Dendritic cell treated with granulocyte-macrophage colony-stimulating factor and Interleukin-4, amounts not matched to agents 40 ng/mL and 50 ng/mL, for 4 days (primary cell): ENCODE measurements at regions not wholly inside any gene's neighbourhood (a gene's known extent, or its start where the extent isn't known, plus 50 kb on each side); places are given as distances from the start of the nearest gene placed in this dataset.

Experiments
- H3K27ac Mint-ChIP-seq: one replicate; pipeline ENCODE4 v1.8.0; 2022; ENCODE audit warnings: mild to moderate bottlenecking, mixed read lengths
- H3K27me3 Mint-ChIP-seq: one replicate; pipeline ENCODE4 v1.8.0; 2022; ENCODE audit warnings: mild to moderate bottlenecking, mixed read lengths
- H3K36me3 Mint-ChIP-seq: one replicate; pipeline ENCODE4 v1.8.0; 2022; ENCODE audit warnings: low read depth, mixed read lengths
- H3K4me1 Mint-ChIP-seq: one replicate; pipeline ENCODE4 v1.8.0; 2022; ENCODE audit warnings: low read depth, mixed read lengths
- H3K4me3 Mint-ChIP-seq: one replicate; pipeline ENCODE4 v1.8.0; 2022; ENCODE audit warnings: mild to moderate bottlenecking, moderate library complexity, mixed read lengths
- H3K9me3 Mint-ChIP-seq: one replicate; pipeline ENCODE4 v1.8.0; 2022; ENCODE audit warnings: mixed read lengths
- intact Hi-C: fragments of 100-400 bp; cut with micrococcal nuclease; formaldehyde crosslinking; loops from one replicate; pipeline ENCODE4 v1.15.0; 2022

DNA sequence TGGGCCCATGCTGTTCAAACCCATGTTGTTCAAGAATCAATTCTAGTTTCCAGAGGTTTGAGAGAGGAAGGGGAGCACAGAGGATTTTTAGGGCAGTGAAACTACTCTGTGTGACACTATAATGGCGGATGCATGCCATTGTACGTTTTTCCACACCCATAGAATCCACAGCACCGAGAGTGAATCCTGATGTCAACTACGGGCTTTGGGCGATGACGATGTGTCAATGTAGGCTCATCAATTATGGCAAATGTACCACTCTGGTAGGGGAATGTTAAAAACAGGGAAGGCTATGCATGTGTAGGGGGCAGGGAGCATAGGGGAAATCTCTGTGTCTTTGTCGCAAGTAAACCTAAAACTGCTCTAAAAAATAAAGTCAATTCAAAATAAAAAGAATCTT, 70.7 kb upstream of the UBAC2 start:
- intact Hi-C loops = loop anchor here (10.0 kb wide), 1 partner anchor 75 kb away; no protein-coding TSS in a partner anchor
- Mint-ChIP-seq H3K4me1 (no peaks in the 10 kb centered on the region), H3K36me3 (no peaks in the 10 kb centered on the region), H3K27me3 (peaks cover 98% of the 10 kb centered on the region), H3K4me3 (no peak overlapping the region), H3K27ac (no peak overlapping the region), H3K9me3 (no peaks in the 10 kb centered on the region)

DNA sequence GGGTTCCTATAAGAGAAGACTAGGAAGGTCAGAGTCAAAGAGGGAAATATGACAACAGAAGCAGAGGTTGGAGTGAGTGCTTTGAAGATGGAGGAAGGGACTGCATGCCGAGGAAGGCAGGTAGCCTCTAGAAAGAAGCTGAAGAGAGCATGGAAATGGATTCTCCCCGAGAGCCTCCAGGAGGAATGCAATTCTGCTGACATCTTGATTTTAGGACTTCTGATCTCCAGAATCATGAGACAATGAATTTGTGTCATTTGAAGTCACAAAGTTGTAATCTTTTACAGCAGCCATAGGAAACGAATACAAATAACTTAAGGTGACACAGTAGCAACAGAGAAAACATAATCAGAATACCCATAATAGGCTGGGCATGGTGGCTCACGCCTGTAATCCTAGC, 69.2 kb upstream of the UBAC2 start:
- Mint-ChIP-seq H3K9me3 (no peaks in the 10 kb centered on the region), H3K4me1 (no peaks in the 10 kb centered on the region), H3K36me3 (no peaks in the 10 kb centered on the region), H3K27ac (no peak overlapping the region), H3K27me3 (peaks cover 98% of the 10 kb centered on the region), H3K4me3 (no peak overlapping the region)
- intact Hi-C loops = loop anchor here (10.0 kb wide), 1 partner anchor 77 kb away; no protein-coding TSS in a partner anchor

DNA sequence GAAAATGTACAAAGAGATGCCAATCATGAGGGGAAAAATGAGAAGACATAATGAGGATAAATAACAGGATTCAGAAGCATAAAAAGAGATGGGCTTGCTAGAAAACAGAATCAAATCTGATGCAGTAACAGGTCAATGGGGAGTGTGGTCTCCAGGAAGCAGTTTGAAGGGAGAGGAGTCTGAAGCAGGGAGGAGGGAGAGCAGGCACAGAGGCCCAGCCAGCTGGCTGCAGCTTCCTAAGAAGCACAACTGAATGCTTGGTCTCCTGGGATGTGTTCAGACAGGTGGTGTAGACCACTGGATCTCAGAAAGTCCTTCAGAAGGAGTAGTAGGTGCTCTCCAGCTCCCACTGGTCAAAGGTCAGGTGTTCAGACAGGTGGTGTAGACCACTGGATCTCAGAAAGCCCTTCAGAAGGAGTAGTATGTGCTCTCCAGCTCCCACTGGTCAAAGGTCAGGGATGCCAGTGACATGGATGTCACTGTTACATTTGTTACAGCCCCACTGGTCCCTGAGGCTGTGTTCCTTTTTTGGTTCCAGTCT, 68.3 kb upstream of the UBAC2 start:
- intact Hi-C loops = loop anchor here (10.0 kb wide), 1 partner anchor 78 kb away; no protein-coding TSS in a partner anchor
- Mint-ChIP-seq H3K36me3 (no peaks in the 10 kb centered on the region), H3K4me3 (no peak overlapping the region), H3K27me3 (peaks cover 99% of the 10 kb centered on the region), H3K4me1 (no peaks in the 10 kb centered on the region), H3K9me3 (no peaks in the 10 kb centered on the region), H3K27ac (no peak overlapping the region)

DNA sequence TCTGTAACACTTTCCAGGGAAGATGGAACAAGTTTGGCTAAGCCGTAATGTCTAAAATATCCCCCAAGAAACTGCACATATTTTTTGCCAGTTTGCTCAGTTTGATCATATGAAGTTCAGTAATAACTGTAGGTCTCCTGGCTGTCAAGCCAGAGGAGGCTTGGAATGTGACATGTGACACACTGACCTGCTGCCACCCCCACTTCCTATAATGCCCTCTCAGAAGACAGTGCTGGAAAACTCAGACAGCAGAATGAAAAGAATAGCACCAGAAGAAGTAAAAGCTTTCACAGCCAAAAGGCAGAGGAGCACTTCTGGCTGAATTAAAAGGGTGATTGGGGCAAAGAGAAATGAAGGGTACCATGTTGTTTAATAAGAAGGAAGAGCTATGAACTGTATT, 67.4 kb upstream of the UBAC2 start:
- no peak overlapping the region for H3K4me3 Mint-ChIP-seq
- intact Hi-C loops = loop anchor here (10.0 kb wide), 1 partner anchor 78 kb away; no protein-coding TSS in a partner anchor
- no peak overlapping the region for H3K27ac Mint-ChIP-seq
- H3K4me1 Mint-ChIP-seq = no peaks in the 10 kb centered on the region
- no peaks in the 10 kb centered on the region for H3K36me3 Mint-ChIP-seq
- H3K27me3 Mint-ChIP-seq = peaks cover 99% of the 10 kb centered on the region
- H3K9me3 Mint-ChIP-seq = no peaks in the 10 kb centered on the region

DNA sequence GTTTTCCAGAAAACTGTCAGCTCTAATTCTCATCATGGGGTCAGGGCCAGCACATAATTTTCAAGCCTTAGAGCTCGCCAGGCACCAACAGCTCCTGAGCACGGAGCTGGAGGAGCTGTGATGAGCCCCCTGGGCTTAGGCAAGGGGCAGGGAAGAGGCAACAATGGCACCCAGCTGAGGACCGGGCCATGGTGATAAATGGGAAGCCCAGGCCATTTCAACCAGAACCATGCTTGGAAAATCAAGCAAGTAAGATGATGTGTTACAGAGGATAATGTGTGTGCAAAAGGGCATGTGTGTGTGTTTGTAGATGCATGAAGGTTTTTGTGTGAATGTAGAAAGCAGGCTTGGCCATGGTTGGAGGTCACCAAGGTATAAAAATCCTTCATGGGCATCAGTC, 66.8 kb upstream of the UBAC2 start:
- Mint-ChIP-seq H3K27me3 (peaks cover 99% of the 10 kb centered on the region), H3K4me1 (no peaks in the 10 kb centered on the region), H3K27ac (no peak overlapping the region), H3K4me3 (no peak overlapping the region), H3K36me3 (no peaks in the 10 kb centered on the region), H3K9me3 (no peaks in the 10 kb centered on the region)
- intact Hi-C loops = loop anchor here (10.0 kb wide), 1 partner anchor 79 kb away; no protein-coding TSS in a partner anchor

DNA sequence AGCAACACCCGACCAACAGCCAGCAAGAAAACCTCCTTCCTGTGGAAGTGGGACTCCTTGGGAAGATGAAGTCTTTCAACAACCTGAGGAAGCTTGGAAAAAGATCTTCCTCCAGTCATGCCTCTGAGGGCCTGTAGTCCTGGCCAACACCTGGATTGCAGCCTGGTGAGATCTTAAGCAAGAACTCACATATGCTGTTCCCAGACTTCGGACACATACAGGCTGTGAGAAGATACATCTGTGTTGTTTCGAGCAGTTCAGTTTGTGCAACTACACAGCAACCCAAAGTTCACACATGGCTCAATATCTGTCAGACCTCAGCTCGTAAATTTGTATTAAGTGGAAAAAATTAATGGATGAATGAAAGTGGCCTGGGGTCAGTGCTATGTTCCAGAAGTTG, 65.1 kb upstream of the UBAC2 start:
- intact Hi-C loops = loop anchor here (10.0 kb wide), 1 partner anchor 81 kb away; no protein-coding TSS in a partner anchor
- no peaks in the 10 kb centered on the region for H3K36me3 Mint-ChIP-seq

DNA sequence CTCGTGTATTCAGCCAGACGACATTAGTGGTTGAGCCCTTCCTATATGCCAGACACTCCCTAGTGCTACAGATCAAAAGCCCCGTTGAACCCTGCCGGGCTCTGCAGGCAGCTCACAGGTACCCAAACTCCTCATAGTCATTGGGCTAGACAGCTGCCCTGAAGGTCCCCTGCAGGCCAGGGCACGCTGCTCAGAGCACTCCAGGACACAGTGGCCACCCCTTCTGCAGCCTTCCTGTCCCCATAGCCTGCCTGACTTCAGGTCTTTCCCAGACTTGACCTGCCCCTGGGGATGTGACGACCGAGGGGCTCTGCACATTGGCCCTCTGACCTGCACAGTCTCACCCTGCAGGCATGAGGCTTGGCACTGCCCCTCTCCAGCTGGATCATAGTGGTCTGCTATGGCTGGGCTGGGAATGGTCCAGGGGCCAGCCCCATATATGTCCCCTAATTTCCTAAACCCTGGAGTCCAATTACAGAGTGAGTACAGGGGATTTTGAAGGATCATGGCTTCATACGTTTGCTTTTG, 64.2 kb upstream of the UBAC2 start:
- H3K9me3 Mint-ChIP-seq = peaks cover 8% of the 10 kb centered on the region
- intact Hi-C loops = loop anchor here (10.0 kb wide), 1 partner anchor 82 kb away; no protein-coding TSS in a partner anchor

More for the DNA sequence above, 65.1 kb upstream of the UBAC2 start:
- peaks cover 99% of the 10 kb centered on the region for H3K27me3 Mint-ChIP-seq
- no peak overlapping the region for H3K27ac Mint-ChIP-seq
- H3K4me3 Mint-ChIP-seq = no peak overlapping the region
- H3K9me3 Mint-ChIP-seq = no peaks in the 10 kb centered on the region
- no peaks in the 10 kb centered on the region for H3K4me1 Mint-ChIP-seq

DNA sequence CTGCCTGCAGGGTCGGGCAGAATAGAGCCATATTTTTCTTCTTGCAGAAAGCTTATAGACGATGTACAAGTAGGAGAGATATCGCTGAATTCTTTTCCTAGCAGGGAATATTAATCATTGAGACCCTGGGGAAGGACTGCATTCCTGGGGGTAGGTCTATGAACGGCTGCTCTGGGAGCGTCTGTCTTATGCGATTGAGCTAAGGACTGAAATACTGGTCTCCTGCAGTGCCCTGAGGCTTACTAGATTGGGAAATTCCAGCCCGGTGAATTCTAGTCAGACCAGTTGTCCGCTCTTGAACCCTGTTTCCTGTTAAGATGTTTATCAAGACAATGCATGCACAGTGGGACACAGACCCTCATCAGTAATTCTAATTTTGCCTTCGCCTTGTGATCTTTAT, 59.8 kb upstream of the UBAC2 start:
- Mint-ChIP-seq H3K9me3 (peaks cover 10% of the 10 kb centered on the region), H3K36me3 (no peaks in the 10 kb centered on the region), H3K27ac (no peak overlapping the region), H3K4me1 (peaks cover 7% of the 10 kb centered on the region), H3K4me3 (no peak overlapping the region), H3K27me3 (peaks cover 96% of the 10 kb centered on the region)
- intact Hi-C loops = no loop called here

More for the DNA sequence above, 64.2 kb upstream of the UBAC2 start:
- Mint-ChIP-seq H3K27ac (no peak overlapping the region), H3K4me1 (no peaks in the 10 kb centered on the region), H3K4me3 (no peak overlapping the region), H3K27me3 (peaks cover 99% of the 10 kb centered on the region), H3K36me3 (no peaks in the 10 kb centered on the region)

DNA sequence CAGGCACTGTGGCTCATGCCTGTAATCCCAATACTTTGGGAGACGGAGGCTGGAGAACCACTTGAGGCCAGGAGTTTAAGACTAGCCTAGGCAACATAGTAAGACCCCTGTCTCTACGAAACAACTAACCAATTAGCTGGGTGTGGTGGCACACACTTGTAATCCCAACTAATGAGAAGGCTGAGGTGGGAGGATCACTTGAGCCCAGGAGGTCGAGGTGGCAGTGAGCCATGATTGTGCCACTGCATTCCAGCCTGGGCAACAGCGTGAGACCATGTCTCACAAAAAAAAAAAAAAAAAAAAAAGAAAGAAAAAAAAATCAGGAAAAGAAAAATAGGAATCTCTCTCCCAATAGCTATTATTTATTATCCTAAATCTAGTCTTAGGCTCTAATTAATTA, 56.8 kb upstream of the UBAC2 start:
- no peak overlapping the region for H3K27ac Mint-ChIP-seq
- intact Hi-C loops = no loop called here
- peaks cover 90% of the 10 kb centered on the region for H3K27me3 Mint-ChIP-seq
- no peaks in the 10 kb centered on the region for H3K36me3 Mint-ChIP-seq
- peaks cover 7% of the 10 kb centered on the region for H3K4me1 Mint-ChIP-seq
- no peak overlapping the region for H3K4me3 Mint-ChIP-seq
- peaks cover 10% of the 10 kb centered on the region for H3K9me3 Mint-ChIP-seq

DNA sequence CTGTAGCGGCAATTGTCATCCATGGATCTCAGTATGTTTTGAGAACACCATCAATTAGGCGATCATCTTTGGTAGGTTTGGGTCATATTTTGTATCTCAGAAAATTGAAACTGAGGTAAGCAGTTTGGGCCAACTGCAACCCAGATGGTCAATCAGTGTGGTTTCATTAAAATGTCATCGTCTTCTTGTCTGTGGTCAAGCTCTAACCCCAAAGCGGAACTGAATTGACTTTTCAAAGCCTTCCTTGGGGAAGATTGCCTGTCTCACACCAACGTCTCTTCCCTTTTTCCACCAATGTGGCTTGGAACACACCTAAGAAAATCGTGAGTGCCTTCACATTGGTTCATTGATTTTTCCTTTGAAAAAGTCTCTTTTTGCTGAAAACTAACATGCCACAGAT, 56.3 kb upstream of the UBAC2 start:
- H3K4me1 Mint-ChIP-seq = peaks cover 7% of the 10 kb centered on the region
- no peak overlapping the region for H3K27ac Mint-ChIP-seq

DNA sequence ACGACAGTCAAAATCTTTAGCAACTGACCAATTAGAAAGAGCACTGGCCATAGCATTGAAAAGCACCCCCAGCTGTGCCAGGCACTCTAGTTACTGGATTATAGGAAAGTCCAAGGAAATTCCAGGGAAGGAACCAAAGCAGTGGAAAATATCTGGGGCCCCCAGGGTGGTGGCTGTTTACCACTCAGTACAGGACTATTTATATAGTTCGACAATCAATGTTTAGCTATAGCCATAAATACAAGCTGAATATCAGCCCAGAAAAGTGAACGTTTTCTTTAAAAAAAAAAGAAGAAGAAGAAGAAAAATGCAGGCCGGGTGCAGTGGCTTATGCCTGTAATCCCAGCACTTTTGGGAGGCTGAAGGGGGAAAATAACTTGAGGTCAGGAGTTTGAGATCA, 55.2 kb upstream of the UBAC2 start:
- H3K27ac Mint-ChIP-seq = no peak overlapping the region
- H3K9me3 Mint-ChIP-seq = peaks cover 10% of the 10 kb centered on the region
- H3K4me3 Mint-ChIP-seq = no peak overlapping the region
- intact Hi-C loops = no loop called here
- no peaks in the 10 kb centered on the region for H3K36me3 Mint-ChIP-seq
- peaks cover 91% of the 10 kb centered on the region for H3K27me3 Mint-ChIP-seq
- H3K4me1 Mint-ChIP-seq = peaks cover 7% of the 10 kb centered on the region

More for the DNA sequence above, 56.3 kb upstream of the UBAC2 start:
- intact Hi-C loops = no loop called here
- no peaks in the 10 kb centered on the region for H3K36me3 Mint-ChIP-seq
- H3K27me3 Mint-ChIP-seq = peaks cover 90% of the 10 kb centered on the region
- no peak overlapping the region for H3K4me3 Mint-ChIP-seq
- peaks cover 10% of the 10 kb centered on the region for H3K9me3 Mint-ChIP-seq

DNA sequence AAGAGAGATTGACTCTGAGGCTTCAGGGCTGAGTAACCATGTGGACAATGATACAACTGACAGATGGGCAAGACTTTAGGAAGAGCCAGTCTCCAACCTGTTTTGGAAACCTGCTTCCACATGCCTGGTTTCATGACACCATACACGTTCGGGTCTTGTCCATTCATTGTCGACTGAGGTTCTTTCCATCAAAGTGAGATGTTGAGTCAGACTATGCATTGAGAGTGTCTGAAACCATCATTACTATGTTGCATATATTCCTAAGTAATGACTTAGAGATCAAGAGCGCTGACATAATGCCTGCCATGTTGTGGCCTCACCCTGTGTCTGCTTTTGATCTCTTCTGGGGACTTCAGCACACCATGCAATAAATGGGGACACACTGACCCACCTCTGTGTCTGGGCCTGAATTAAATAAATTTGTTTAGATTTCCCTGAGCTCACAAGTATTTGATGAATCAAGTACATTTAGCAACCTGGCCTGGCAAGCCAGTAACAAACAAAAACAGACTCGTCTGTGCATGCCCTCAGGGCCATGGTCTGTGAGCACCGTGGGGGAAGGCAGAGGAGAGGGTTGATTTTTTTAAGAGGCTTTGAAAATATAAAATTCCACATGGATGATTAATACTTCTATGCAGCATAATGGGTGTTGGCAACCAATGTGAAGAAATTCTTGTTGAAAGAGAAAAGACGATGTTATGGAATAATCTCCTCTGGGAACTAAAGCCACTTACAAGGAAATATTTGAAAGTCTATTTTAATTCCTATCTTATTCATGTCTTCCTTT, 49.9 kb upstream of the UBAC2 start:
- Mint-ChIP-seq H3K4me1 (peaks cover 15% of the 10 kb centered on the region), H3K27ac (no peak overlapping the region), H3K4me3 (no peak overlapping the region), H3K36me3 (no peaks in the 10 kb centered on the region), H3K9me3 (no peaks in the 10 kb centered on the region), H3K27me3 (peaks cover 91% of the 10 kb centered on the region)
- intact Hi-C loops = no loop called here
